DOHH2 (cell line): ENCODE measurements at regions not wholly inside any gene's neighbourhood (a gene's known extent, or its start where the extent isn't known, plus 50 kb on each side); places are given as distances from the start of the nearest gene placed in this dataset.

Experiments used
- H3F3A ChIP-seq: fragments of 200-600 bp; sonication (generic), shearing (Covaris generic); 2 replicates; pipeline ENCODE4 v1.6.0; 2016; ENCODE audit warnings: antibody characterized with exemption, mild to moderate bottlenecking; ENCODE audit not compliant: control insufficient read depth, insufficient read depth
- H3K27ac ChIP-seq: fragments of 200-600 bp; sonication (generic); 2 replicates; pipeline ENCODE4 v1.5.1; 2014; ENCODE audit warnings: low read depth, mild to moderate bottlenecking, low read length, moderate library complexity
- H3K27me3 ChIP-seq: fragments of 200-600 bp; sonication (generic); 2 replicates; pipeline ENCODE4 v1.6.1; 2014; ENCODE audit warnings: mild to moderate bottlenecking, low read length, mixed read lengths; ENCODE audit not compliant: control insufficient read depth
- H3K36me3 ChIP-seq: fragments of 200-600 bp; sonication (generic); 2 replicates; pipeline ENCODE4 v1.6.1; 2014; ENCODE audit warnings: mild to moderate bottlenecking, low read length, moderate library complexity, mixed read lengths; ENCODE audit not compliant: control insufficient read depth
- H3K4me1 ChIP-seq: fragments of 200-600 bp; sonication (generic); 2 replicates; pipeline ENCODE4 v1.6.1; 2014; ENCODE audit warnings: mild to moderate bottlenecking, low read length, mixed read lengths; ENCODE audit not compliant: control insufficient read depth
- H3K4me2 ChIP-seq: fragments of 200-600 bp; sonication (generic); 2 replicates; pipeline ENCODE4 v1.6.0; 2014; ENCODE audit warnings: mild to moderate bottlenecking, low read length, moderate library complexity
- H3K4me3 ChIP-seq: fragments of 200-600 bp; sonication (generic); 2 replicates; pipeline ENCODE4 v1.5.1; 2014; ENCODE audit warnings: mild to moderate bottlenecking, low read length, mixed read lengths
- H3K79me2 ChIP-seq: fragments of 200-600 bp; sonication (generic); 2 replicates; pipeline ENCODE4 v1.6.1; 2014; ENCODE audit warnings: mild to moderate bottlenecking, low read length, mixed read lengths; ENCODE audit not compliant: control insufficient read depth
- H3K9me2 ChIP-seq: fragments of 200-600 bp; sonication (generic); replicated peaks from 2 replicates; pipeline ENCODE4 v1.6.1; 2014; ENCODE audit warnings: mild to moderate bottlenecking, low read length, mixed read lengths; ENCODE audit not compliant: control insufficient read depth
- H3K9me3 ChIP-seq: fragments of 200-600 bp; sonication (generic); 2 replicates; pipeline ENCODE4 v1.6.1; 2014; ENCODE audit warnings: antibody characterized with exemption, low read length, mixed read lengths; ENCODE audit not compliant: control insufficient read depth, insufficient read depth
- H4K20me1 ChIP-seq: fragments of 200-600 bp; sonication (generic); 2 replicates; pipeline ENCODE4 v1.6.0; 2014; ENCODE audit warnings: low read depth, mild to moderate bottlenecking, antibody characterized with exemption, low read length, moderate library complexity; ENCODE audit not compliant: control insufficient read depth, insufficient read depth
- EZH2phosphoT487 ChIP-seq: fragments of 200-600 bp; sonication (generic); IDR thresholded peaks from 2 replicates; pipeline ENCODE4 v1.6.1; 2017; ENCODE audit warnings: borderline replicate concordance, mild to moderate bottlenecking, antibody characterized with exemption, low read length, moderate library complexity, mixed read lengths
- TF ChIP-seq, protein P1 (sequence below): fragments of 200-600 bp; sonication (generic); IDR thresholded peaks from one replicate; pipeline ENCODE4 v1.5.1; 2014; ENCODE audit warnings: antibody characterized with exemption, mild to moderate bottlenecking, low read depth, low read length; ENCODE audit not compliant: poor library complexity, severe bottlenecking

DNA sequence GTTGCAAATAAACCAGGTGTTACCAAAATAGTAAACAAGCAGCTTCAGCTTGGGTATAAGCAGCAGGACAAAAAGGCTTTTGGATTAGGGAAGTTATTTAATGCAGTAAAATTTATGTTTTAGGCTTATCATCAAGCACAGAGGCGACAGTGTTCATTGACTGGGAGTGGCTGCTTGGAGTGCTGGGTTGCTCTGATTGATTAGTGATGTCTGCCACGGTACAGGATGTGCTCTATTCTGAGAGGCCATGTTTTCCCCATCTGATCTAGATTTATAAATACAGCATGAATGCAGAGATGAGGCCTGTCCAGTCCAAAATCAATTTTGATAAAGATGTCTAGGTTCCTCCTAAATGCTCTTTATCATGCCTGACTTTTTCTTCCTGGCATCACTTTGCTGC lies 83.5 kb downstream of the MAP1LC3B2 start:
- TF ChIP-seq, protein P1, sequence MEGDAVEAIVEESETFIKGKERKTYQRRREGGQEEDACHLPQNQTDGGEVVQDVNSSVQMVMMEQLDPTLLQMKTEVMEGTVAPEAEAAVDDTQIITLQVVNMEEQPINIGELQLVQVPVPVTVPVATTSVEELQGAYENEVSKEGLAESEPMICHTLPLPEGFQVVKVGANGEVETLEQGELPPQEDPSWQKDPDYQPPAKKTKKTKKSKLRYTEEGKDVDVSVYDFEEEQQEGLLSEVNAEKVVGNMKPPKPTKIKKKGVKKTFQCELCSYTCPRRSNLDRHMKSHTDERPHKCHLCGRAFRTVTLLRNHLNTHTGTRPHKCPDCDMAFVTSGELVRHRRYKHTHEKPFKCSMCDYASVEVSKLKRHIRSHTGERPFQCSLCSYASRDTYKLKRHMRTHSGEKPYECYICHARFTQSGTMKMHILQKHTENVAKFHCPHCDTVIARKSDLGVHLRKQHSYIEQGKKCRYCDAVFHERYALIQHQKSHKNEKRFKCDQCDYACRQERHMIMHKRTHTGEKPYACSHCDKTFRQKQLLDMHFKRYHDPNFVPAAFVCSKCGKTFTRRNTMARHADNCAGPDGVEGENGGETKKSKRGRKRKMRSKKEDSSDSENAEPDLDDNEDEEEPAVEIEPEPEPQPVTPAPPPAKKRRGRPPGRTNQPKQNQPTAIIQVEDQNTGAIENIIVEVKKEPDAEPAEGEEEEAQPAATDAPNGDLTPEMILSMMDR, result no peak
- no peak for TF ChIP-seq EZH2phosphoT487
- Histone ChIP-seq H3K36me3 (no peaks in the 10 kb centered on the region), H3K4me3 (no peak overlapping the region), H4K20me1 (no peaks in the 10 kb centered on the region), H3K27ac (no peak overlapping the region), H3F3A (no peaks in the 10 kb centered on the region), H3K4me2 (no peak overlapping the region), H3K79me2 (no peaks in the 10 kb centered on the region), H3K27me3 (peaks cover 19% of the 10 kb centered on the region), H3K9me3 (no peaks in the 10 kb centered on the region), H3K9me2 (no peaks in the 10 kb centered on the region), H3K4me1 (no peaks in the 10 kb centered on the region)

DNA sequence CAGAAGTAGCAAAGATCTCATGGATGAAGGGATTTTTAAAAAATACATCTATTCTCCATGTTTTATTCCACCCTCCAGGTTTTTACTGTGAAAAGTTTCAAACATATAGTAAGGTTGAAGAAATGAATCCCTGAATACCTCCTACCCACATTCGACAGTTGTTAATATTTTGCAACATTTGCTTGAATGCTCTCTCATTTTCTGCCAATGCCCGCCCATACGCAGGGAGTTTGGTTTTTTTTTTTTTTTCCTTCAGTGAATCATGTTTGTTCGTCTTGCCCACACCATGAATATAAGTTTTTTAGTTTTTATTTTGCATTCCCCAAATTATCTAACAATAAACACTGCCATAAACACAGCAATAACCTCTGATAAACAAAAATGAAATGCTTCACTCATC lies 82.9 kb downstream of the MAP1LC3B2 start:
- TF ChIP-seq EZH2phosphoT487, result no peak
- TF ChIP-seq, protein P1, result no peak
- Histone ChIP-seq H4K20me1 (no peaks in the 10 kb centered on the region), H3F3A (no peaks in the 10 kb centered on the region), H3K9me2 (no peaks in the 10 kb centered on the region), H3K27ac (no peak overlapping the region), H3K4me3 (no peak overlapping the region), H3K4me1 (no peaks in the 10 kb centered on the region), H3K27me3 (peaks cover 23% of the 10 kb centered on the region), H3K9me3 (no peaks in the 10 kb centered on the region), H3K36me3 (no peaks in the 10 kb centered on the region), H3K79me2 (no peaks in the 10 kb centered on the region), H3K4me2 (no peak overlapping the region)

GRCh38 chr12:116640281-116640680 lies 81.1 kb downstream of the MAP1LC3B2 start:
- no peak overlapping the region for H3K27ac ChIP-seq
- TF ChIP-seq, protein P1, result no peak
- TF ChIP-seq EZH2phosphoT487, result no peak
- H3K27me3 ChIP-seq, result peaks cover 39% of the 10 kb centered on the region
- H3K9me3 ChIP-seq, result no peaks in the 10 kb centered on the region
- H3K4me3 ChIP-seq, result no peak overlapping the region
- no peaks in the 10 kb centered on the region for H3K79me2 ChIP-seq
- H3F3A ChIP-seq, result no peaks in the 10 kb centered on the region
- no peaks in the 10 kb centered on the region for H3K36me3 ChIP-seq
- H4K20me1 ChIP-seq, result no peaks in the 10 kb centered on the region
- no peaks in the 10 kb centered on the region for H3K9me2 ChIP-seq
- peaks cover 16% of the 10 kb centered on the region for H3K4me1 ChIP-seq
- H3K4me2 ChIP-seq, result no peak overlapping the region

GRCh38 chr12:116639765-116640164 lies 80.6 kb downstream of the MAP1LC3B2 start:
- Histone ChIP-seq H3K36me3 (no peaks in the 10 kb centered on the region), H3K27ac (no peak overlapping the region)

More at GRCh38 chr12:116639765-116640164, 80.6 kb downstream of the MAP1LC3B2 start:
- Histone ChIP-seq H3K9me3 (no peaks in the 10 kb centered on the region), H3K79me2 (no peaks in the 10 kb centered on the region), H3K4me1 (peaks cover 20% of the 10 kb centered on the region), H4K20me1 (no peaks in the 10 kb centered on the region), H3K27me3 (peaks cover 44% of the 10 kb centered on the region), H3K9me2 (no peaks in the 10 kb centered on the region), H3K4me3 (no peak overlapping the region), H3K4me2 (no peak overlapping the region), H3F3A (no peaks in the 10 kb centered on the region)
- no peak for TF ChIP-seq EZH2phosphoT487
- TF ChIP-seq, protein P1, result no peak
